Fibroblast of villous mesenchyme (primary cell): ENCODE measurements at regions not wholly inside any gene's neighbourhood (a gene's known extent, or its start where the extent isn't known, plus 50 kb on each side); places are given as distances from the start of the nearest gene placed in this dataset.
"Not testable (repeated sequence)": the region's sequence is repeated elsewhere in the genome, so short reads cannot be mapped to it uniquely, and the experiment has no call there.

Source experiments
- DNase-seq: peaks from one replicate; pipeline ENCODE4 v3.0.0-alpha.2; 2010; ENCODE audit warnings: low read depth
- H3K4me3 ChIP-seq: 2 replicates; pipeline ENCODE4 v1.5.1; 2011; ENCODE audit warnings: low read depth, mild to moderate bottlenecking, low read length
- TF ChIP-seq, protein P1 (sequence below): IDR thresholded peaks from 2 replicates; pipeline ENCODE4 v1.5.1; 2012; ENCODE audit warnings: low read depth, mild to moderate bottlenecking, low read length; ENCODE audit not compliant: insufficient read depth

DNA sequence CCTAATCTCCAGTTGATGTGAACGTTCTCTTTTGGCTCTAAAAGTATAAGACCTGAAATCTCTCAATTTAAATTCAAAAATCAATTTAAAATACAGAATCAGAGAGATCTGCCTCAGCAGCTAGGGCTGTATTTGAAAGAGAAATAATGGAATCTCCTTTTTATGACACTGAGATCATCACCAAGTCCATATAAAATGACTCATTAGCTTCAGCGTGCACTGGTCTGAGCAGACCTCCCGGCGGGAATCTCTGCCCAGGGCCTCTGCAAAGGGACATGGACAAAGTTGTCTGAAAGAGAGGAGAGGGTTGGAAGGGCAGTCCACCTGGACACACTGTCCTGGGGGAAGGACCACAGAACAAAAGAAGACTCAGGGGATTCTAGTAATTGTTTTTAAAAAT is 855.6 kb downstream of the EFNB2 start:
- TF ChIP-seq, protein P1, sequence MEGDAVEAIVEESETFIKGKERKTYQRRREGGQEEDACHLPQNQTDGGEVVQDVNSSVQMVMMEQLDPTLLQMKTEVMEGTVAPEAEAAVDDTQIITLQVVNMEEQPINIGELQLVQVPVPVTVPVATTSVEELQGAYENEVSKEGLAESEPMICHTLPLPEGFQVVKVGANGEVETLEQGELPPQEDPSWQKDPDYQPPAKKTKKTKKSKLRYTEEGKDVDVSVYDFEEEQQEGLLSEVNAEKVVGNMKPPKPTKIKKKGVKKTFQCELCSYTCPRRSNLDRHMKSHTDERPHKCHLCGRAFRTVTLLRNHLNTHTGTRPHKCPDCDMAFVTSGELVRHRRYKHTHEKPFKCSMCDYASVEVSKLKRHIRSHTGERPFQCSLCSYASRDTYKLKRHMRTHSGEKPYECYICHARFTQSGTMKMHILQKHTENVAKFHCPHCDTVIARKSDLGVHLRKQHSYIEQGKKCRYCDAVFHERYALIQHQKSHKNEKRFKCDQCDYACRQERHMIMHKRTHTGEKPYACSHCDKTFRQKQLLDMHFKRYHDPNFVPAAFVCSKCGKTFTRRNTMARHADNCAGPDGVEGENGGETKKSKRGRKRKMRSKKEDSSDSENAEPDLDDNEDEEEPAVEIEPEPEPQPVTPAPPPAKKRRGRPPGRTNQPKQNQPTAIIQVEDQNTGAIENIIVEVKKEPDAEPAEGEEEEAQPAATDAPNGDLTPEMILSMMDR: no peak
- no peak overlapping the region for H3K4me3 ChIP-seq
- DNase-seq: no peak

DNA sequence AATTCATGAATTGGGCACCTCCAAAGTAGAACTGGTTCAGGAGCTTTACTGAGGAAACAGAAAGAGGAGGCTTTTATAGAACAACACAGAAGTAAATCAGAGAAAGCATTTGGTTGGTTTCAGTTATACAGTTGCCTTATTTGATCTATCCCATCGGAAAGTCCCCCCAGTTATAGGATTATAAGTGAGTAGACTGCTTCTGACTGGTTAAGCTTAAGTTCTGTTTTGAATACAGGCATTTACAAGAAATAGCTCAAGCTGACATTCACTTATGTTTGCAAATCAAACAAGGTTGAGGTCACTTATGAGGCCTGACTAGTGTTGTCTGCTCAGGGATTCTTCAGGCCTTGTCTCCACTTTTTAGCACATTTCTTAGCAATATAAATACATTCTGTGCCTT is 857.4 kb downstream of the EFNB2 start:
- DNase-seq: no peak
- TF ChIP-seq, protein P1: no peak
- H3K4me3 ChIP-seq: no peak overlapping the region

DNA sequence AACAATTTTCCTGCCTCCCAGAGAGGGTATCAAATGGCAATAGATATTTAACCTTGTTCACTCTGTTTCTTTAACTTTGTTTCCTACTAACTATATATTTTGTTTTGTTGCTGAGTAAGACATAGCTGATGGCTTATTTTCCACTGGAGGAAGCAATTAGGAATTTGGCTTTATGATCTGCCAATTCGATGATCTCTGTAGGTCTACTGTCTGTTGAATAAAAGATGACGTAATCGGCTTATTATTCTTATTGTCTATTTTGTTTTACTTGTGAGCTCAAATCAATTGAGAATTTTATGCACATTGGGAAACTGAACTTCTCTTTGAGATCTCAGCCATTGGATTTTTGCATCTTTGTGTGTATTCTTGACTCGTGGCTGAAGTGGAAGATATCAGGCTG is 862.6 kb downstream of the EFNB2 start:
- TF ChIP-seq, protein P1: no peak
- no peak overlapping the region for H3K4me3 ChIP-seq
- no peak for DNase-seq

DNA sequence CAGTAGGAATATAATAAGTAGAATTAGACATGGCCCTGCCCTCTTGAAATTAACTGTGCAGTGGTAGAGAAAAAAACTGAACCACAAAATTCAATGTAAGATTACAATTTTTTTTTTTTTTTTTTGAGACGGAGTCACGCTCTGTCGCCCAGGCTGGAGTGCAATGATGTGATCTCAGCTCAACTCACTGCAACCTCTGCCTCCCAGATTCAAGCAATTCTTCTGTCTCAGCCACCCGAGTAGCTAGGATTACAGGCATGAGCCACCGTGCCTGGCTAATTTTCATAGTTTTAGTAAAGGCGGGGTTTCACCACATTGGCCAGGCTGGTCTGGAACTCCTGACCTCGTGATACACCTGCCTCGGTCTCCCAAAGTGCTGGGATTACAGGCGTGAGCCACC is 864.3 kb downstream of the EFNB2 start:
- not testable (repeated sequence) for DNase-seq, H3K4me3 ChIP-seq

DNA sequence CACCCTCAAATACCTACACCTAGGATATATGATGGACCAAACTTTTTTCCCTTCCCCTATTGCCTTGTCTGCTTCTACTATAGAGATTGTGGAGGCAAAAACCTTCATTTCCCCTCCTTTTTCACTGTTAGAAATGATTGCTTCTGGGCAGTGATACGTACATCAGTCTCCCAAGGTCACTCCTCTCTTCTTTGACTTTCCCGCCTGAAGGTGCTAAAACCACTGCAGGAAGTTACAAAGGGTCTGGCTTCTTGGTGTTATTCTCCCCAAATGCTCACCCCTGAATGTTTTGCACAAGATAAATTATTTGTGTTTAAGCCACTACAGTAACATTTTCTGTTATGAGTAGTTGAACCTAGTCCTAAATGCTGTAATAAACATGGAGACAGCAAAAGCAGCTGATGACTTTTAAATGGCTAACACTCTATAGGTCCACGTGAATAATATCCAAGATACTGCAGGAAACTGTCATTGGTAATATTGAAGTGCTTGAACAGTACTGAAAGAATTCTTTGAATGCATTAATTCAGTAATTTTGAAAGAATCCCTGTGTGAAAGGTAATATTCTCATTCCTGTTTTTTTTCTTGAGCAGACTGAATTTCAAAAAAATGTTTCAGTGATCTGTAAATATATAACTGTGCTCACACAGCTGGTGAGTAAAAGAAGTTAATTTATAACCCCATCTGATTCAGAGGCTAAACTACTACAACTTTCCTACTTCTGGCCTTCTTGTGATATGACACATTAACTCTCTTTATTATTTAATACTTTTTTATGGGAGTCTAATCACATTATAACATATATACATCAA is 865.1 kb downstream of the EFNB2 start:
- no peak overlapping the region for H3K4me3 ChIP-seq
- TF ChIP-seq, protein P1: no peak

DNA sequence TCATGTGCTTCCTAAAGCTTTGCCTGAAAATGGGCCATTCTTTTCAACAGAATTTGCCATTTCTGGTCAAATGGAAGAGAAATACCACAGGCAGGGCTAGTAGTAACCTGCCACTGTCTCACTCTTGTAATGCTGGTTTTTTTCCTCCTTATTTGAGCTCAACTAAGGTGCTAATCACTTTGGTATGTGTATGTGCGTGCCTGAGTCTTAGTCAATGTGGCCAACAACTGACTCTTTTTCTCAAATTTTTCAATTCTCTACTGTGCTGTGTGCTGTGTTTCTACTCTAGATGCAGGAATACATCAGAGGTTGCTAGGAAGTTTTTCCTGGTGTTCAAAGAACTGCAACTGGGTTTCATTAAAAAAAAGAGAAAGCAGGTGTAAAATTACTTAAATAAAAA is 870.2 kb downstream of the EFNB2 start:
- DNase-seq: no peak
- no peak overlapping the region for H3K4me3 ChIP-seq
- TF ChIP-seq, protein P1: no peak

More for the DNA sequence above, 865.1 kb downstream of the EFNB2 start:
- DNase-seq: no peak

DNA sequence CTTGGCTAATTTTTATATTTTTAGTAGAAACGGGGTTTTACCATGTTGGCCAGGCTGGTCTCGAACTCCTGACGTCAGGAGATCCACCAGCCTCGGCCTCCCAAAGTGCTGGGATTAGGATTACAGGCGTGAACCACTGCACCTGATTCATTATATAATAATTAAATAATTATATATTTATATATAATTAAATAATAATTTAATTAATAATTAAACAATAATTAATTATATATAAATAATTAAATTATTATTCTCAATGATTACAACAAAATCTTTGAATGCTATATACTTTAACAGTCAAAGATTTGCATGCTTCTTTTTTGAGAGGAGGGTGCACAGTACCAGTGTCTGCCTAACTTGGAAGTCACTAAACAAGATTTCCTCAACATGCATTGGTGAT is 872.3 kb downstream of the EFNB2 start:
- no peak for DNase-seq
- H3K4me3 ChIP-seq: no peak overlapping the region
- TF ChIP-seq, protein P1: no peak
